ENCODE measurements at regions not wholly inside any gene's neighbourhood (a gene's known extent, or its start where the extent isn't known, plus 50 kb on each side); places are given as distances from the start of the nearest gene placed in this dataset.

- H2AFZ ChIP-seq = no peak overlapping the region
- no peaks in the 10 kb centered on the region for H3K9me3 ChIP-seq (ENCODE audit: low read depth)
- H3K4me3 ChIP-seq = no peak overlapping the region
- no peak overlapping the region for H3K9ac ChIP-seq
- H3K36me3 ChIP-seq (ENCODE audit: low read depth) = no peaks in the 10 kb centered on the region
- H3K27me3 ChIP-seq (replicated peaks; ENCODE audit: insufficient read depth) = no peaks in the 10 kb centered on the region; the same call in 1 of the 2 replicates
- no peaks in the 10 kb centered on the region for H4K20me1 ChIP-seq (ENCODE audit: insufficient read depth)
- WGBS, 2 experiments (ENCODE audit: low coverage in 1 of 2, low lambda C conversion rate in 2 of 2, missing lambda C conversion rate in 2 of 2) = 69 to 72% methylated on average over 12 of the region's 12 CpGs
- in situ Hi-C loops (cut with MboI) = no loop called here
- H3K4me2 ChIP-seq (ENCODE audit: unreplicated experiment) = no peak overlapping the region
- no peak for DNase-seq
- H3K27ac ChIP-seq = no peak overlapping the region
- no peaks in the 10 kb centered on the region for H3F3A ChIP-seq (ENCODE audit: insufficient read depth)
- no peaks in the 10 kb centered on the region for H3K79me2 ChIP-seq (ENCODE audit: insufficient read depth)
- H3K9me2 ChIP-seq (ENCODE audit: insufficient read depth) = no peaks in the 10 kb centered on the region
- no peaks in the 10 kb centered on the region for H3K4me1 ChIP-seq (ENCODE audit: insufficient read depth)
- TF ChIP-seq EZH2 (IDR thresholded peaks at IDR 0.05; ENCODE audit: insufficient read depth, poor library complexity, severe bottlenecking) = no peak
- TF ChIP-seq EZH2phosphoT487 (IDR thresholded peaks at IDR 0.05; ENCODE audit: insufficient read depth, low read depth) = no peak
Observed at GRCh38 chr3:127081001-127081720, 98.2 kb downstream of the PLXNA1 start.

DNA sequence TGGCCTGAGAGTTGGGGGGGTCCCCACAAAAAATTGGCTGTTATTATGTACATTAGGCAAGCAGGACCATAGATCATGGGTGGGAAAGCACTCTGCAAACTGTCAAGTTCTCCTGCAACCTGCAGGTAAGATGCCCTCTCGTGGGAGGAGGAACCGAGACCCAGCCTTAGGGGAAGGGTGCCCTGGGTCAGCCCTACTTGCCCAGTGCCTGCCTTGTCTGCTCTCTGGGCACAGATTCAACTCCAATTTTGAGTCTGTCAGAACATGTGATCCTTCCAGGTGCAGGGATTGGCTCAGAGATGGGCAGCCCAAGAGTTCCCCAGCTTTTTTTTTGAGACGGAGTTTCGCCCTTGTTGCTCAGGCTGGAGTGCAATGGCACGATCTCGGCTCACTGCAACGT lies 99.2 kb downstream of the PLXNA1 start:
- Histone ChIP-seq H3K4me2 (ENCODE audit: unreplicated experiment) (no peak overlapping the region), H3F3A (ENCODE audit: insufficient read depth) (no peaks in the 10 kb centered on the region), H3K9me2 (ENCODE audit: insufficient read depth) (no peaks in the 10 kb centered on the region), H3K79me2 (ENCODE audit: insufficient read depth) (no peaks in the 10 kb centered on the region), H3K4me3 (no peak overlapping the region), H4K20me1 (ENCODE audit: insufficient read depth) (no peaks in the 10 kb centered on the region), H3K9me3 (ENCODE audit: low read depth) (no peaks in the 10 kb centered on the region), H3K27ac (no peak overlapping the region), H2AFZ (no peak overlapping the region), H3K4me1 (ENCODE audit: insufficient read depth) (no peaks in the 10 kb centered on the region), H3K9ac (no peak overlapping the region), H3K27me3 (replicated peaks; ENCODE audit: insufficient read depth) (no peaks in the 10 kb centered on the region; the same call in 1 of the 2 replicates), H3K36me3 (ENCODE audit: low read depth) (no peaks in the 10 kb centered on the region)
- WGBS, 2 experiments (ENCODE audit: low coverage in 1 of 2, low lambda C conversion rate in 2 of 2, missing lambda C conversion rate in 2 of 2) = 80 to 85% methylated on average over 7 of the region's 7 CpGs
- TF ChIP-seq EZH2 (IDR thresholded peaks at IDR 0.05; ENCODE audit: insufficient read depth, poor library complexity, severe bottlenecking) (no peak), EZH2phosphoT487 (IDR thresholded peaks at IDR 0.05; ENCODE audit: insufficient read depth, low read depth) (no peak)
- no peak for DNase-seq
- in situ Hi-C loops (cut with MboI) = no loop called here

DNA sequence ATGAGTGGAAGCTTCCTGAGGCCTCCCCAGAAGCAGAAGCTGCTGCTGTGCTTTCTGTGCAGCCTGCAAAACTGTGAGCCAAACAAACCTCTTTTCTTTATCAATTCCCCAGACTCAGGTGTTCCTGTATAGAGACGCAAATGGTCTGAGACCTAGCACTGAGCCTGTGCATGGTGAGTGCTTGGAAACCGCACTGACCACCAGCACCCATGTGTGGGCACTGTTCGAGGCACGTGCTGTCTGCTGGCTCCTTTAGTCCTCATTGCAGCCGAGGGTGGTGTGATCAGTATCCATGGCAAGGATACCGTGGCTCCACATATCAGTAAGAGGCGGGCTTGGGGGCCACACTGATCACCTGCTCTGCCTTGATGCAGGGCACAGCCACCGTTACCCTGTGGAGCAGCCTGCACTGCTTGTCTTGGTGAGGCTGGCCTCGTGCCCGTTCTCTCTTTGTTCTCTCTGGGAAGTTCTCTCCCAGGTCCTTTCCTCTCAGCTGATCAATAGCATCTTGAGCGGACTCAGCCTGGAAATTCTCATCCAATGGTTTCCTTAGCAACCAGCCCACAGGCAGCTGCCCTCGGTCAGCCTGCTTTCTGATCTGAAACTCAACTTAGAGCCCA lies 101.0 kb downstream of the PLXNA1 start:
- H4K20me1 ChIP-seq (ENCODE audit: insufficient read depth) = no peaks in the 10 kb centered on the region
- no peak overlapping the region for H3K27ac ChIP-seq
- H3K27me3 ChIP-seq (replicated peaks; ENCODE audit: insufficient read depth) = no peaks in the 10 kb centered on the region; the same call in 1 of the 2 replicates
- H3K4me1 ChIP-seq (ENCODE audit: insufficient read depth) = no peaks in the 10 kb centered on the region
- DNase-seq = no peak
- WGBS, 2 experiments (ENCODE audit: low coverage in 1 of 2, low lambda C conversion rate in 2 of 2, missing lambda C conversion rate in 2 of 2) = 54% methylated on average over 12 of the region's 12 CpGs
- H2AFZ ChIP-seq = no peak overlapping the region
- no peaks in the 10 kb centered on the region for H3K79me2 ChIP-seq (ENCODE audit: insufficient read depth)
- H3K4me2 ChIP-seq (ENCODE audit: unreplicated experiment) = no peak overlapping the region
- no peaks in the 10 kb centered on the region for H3K36me3 ChIP-seq (ENCODE audit: low read depth)
- in situ Hi-C loops (cut with MboI) = no loop called here
- TF ChIP-seq EZH2 (IDR thresholded peaks at IDR 0.05; ENCODE audit: insufficient read depth, poor library complexity, severe bottlenecking) (no peak), EZH2phosphoT487 (IDR thresholded peaks at IDR 0.05; ENCODE audit: insufficient read depth, low read depth) (no peak)
- no peak overlapping the region for H3K4me3 ChIP-seq
- no peak overlapping the region for H3K9ac ChIP-seq
- H3F3A ChIP-seq (ENCODE audit: insufficient read depth) = no peaks in the 10 kb centered on the region
- H3K9me3 ChIP-seq (ENCODE audit: low read depth) = no peaks in the 10 kb centered on the region
- H3K9me2 ChIP-seq (ENCODE audit: insufficient read depth) = no peaks in the 10 kb centered on the region

DNA sequence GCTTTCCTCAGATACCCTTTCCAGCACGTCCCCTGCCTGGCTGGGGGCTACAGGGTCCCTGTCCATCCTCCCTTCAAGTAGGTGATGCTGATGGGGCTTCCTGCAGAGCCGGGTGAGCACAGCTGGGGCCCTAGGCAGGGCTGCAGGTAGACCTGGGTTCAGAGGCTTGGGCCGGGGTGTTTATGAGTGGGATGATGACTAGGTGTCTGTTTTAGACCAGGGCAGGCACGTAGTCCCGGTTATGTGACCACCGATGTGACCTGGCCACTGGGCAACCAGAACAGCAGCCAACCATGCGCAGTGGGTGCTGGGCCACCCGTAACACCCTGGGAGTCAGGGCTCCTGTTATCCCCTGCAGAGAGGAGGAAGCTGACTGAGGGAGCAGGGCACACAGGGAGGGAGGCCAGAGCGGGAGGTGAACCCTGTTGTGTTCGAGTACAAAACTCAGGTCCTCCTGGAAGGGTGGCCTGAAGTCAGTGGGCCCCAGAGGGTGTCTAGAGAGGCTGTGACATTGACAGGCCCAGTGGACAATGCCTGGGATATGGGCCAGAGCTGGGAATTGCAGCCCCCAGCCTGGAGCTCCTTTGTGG lies 101.6 kb downstream of the PLXNA1 start:
- H3F3A ChIP-seq (ENCODE audit: insufficient read depth) = no peaks in the 10 kb centered on the region
- no peaks in the 10 kb centered on the region for H3K36me3 ChIP-seq (ENCODE audit: low read depth)
- no peak for DNase-seq
- in situ Hi-C loops (cut with MboI) = no loop called here
- TF ChIP-seq EZH2phosphoT487 (IDR thresholded peaks at IDR 0.05; ENCODE audit: insufficient read depth, low read depth) = no peak
- TF ChIP-seq EZH2 (IDR thresholded peaks at IDR 0.05; ENCODE audit: insufficient read depth, poor library complexity, severe bottlenecking) = no peak
- H3K27ac ChIP-seq = no peak overlapping the region
- no peaks in the 10 kb centered on the region; the same call in 1 of the 2 replicates for H3K27me3 ChIP-seq (replicated peaks; ENCODE audit: insufficient read depth)
- H3K4me3 ChIP-seq = no peak overlapping the region
- H4K20me1 ChIP-seq (ENCODE audit: insufficient read depth) = no peaks in the 10 kb centered on the region
- 58 to 59% methylated on average over 10 of the region's 10 CpGs for WGBS, 2 experiments (ENCODE audit: low coverage in 1 of 2, low lambda C conversion rate in 2 of 2, missing lambda C conversion rate in 2 of 2)
- no peaks in the 10 kb centered on the region for H3K4me1 ChIP-seq (ENCODE audit: insufficient read depth)
- no peak overlapping the region for H3K9ac ChIP-seq
- H2AFZ ChIP-seq = no peak overlapping the region
- no peak overlapping the region for H3K4me2 ChIP-seq (ENCODE audit: unreplicated experiment)
- H3K9me3 ChIP-seq (ENCODE audit: low read depth) = no peaks in the 10 kb centered on the region
- H3K79me2 ChIP-seq (ENCODE audit: insufficient read depth) = no peaks in the 10 kb centered on the region
- no peaks in the 10 kb centered on the region for H3K9me2 ChIP-seq (ENCODE audit: insufficient read depth)
